CD4-positive, CD25-positive, alpha-beta regulatory T cell (primary cell): ENCODE measurements at regions not wholly inside any gene's neighbourhood (a gene's known extent, or its start where the extent isn't known, plus 50 kb on each side); places are given as distances from the start of the nearest gene placed in this dataset.

Experiments used
- ATAC-seq, 2 donors: fragments of 150-1000 bp; cut with Tn5 transposase; one replicate each; pipeline ENCODE4 v1.10.0; 2021; ENCODE audit warnings: low read depth in 2 of 2, moderate number of reproducible peaks in 2 of 2, moderate library complexity in 1 of 2
- DNase-seq, 3 donors: peaks; one replicate each; pipeline versions ENCODE4 v3.0.0 to v3.0.0-alpha.2; 2012 to 2022; ENCODE audit warnings: mixed read lengths in 1 of 3
- H3K27ac ChIP-seq: one replicate; pipeline ENCODE4 v1.7.0; 2013; ENCODE audit warnings: mild to moderate bottlenecking, low read length; ENCODE audit not compliant: insufficient read depth, poor library complexity, severe bottlenecking
- H3K27me3 ChIP-seq: one replicate; pipeline ENCODE4 v1.7.0; 2013; ENCODE audit warnings: low read length; ENCODE audit not compliant: control insufficient read depth, insufficient read depth
- H3K36me3 ChIP-seq: one replicate; pipeline ENCODE4 v1.7.0; 2013; ENCODE audit warnings: mild to moderate bottlenecking, low read length, moderate library complexity; ENCODE audit not compliant: control insufficient read depth, insufficient read depth
- H3K4me1 ChIP-seq: 2 replicates; pipeline ENCODE4 v1.7.0; 2013; ENCODE audit warnings: mild to moderate bottlenecking, low read length; ENCODE audit not compliant: insufficient read depth, control insufficient read depth, poor library complexity, severe bottlenecking
- H3K4me3 ChIP-seq: one replicate; pipeline ENCODE4 v1.7.0; 2013; ENCODE audit warnings: low read depth, mild to moderate bottlenecking, low read length, moderate library complexity
- H3K9me3 ChIP-seq, 2 experiments: 1 replicate in 1 of 2; 2 replicates in 1 of 2; pipeline ENCODE4 v1.7.0; 2013; ENCODE audit warnings: low read length in 2 of 2, mild to moderate bottlenecking in 1 of 2, moderate library complexity in 1 of 2; ENCODE audit not compliant: control insufficient read depth in 2 of 2
- H3K27ac Mint-ChIP-seq, 3 donors: one replicate each; pipeline ENCODE4 v1.8.0; 2020 to 2022; ENCODE audit warnings: mild to moderate bottlenecking in 3 of 3, mixed read lengths in 3 of 3, moderate library complexity in 2 of 3
- H3K27me3 Mint-ChIP-seq: one replicate; pipeline ENCODE4 v1.8.0; 2022; ENCODE audit warnings: mild to moderate bottlenecking, mixed read lengths
- H3K36me3 Mint-ChIP-seq: one replicate; pipeline ENCODE4 v1.8.0; 2020; ENCODE audit warnings: mixed read lengths
- H3K4me1 Mint-ChIP-seq, 4 donors: one replicate each; pipeline ENCODE4 v1.8.0; 2020 to 2022; ENCODE audit warnings: mixed read lengths in 4 of 4, mild to moderate bottlenecking in 1 of 4
- H3K4me3 Mint-ChIP-seq, 4 donors: one replicate each; pipeline ENCODE4 v1.8.0; 2020 to 2022; ENCODE audit warnings: mild to moderate bottlenecking in 4 of 4, mixed read lengths in 4 of 4, moderate library complexity in 3 of 4
- H3K9me3 Mint-ChIP-seq, 7 donors: one replicate each; pipeline ENCODE4 v1.8.0; 2020 to 2022; ENCODE audit warnings: mixed read lengths in 7 of 7, mild to moderate bottlenecking in 3 of 7, moderate library complexity in 2 of 7

DNA sequence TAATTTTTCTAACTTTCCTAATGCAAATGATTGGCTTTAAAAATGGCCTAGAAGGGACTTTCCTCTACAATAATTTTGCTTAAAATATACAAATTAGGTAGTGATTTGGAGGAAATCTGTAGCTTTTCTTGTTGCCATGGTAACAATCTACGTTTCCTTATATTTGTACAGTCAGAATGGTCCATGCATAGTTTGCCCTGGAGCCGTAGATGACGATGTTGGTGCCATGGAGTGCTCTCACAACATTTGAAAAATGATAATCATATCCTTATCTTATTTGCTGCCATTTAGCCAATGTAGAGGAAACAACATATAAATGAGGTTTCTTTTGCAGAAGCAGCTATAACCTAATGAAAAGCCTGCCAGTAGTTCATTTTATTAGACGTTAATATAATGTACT lies 89.0 kb upstream of the NMU start:
- no peak overlapping the region for H3K4me3 Mint-ChIP-seq
- no peaks in the 10 kb centered on the region for H3K4me1 ChIP-seq
- H3K27ac ChIP-seq: no peak overlapping the region
- no peak overlapping the region for H3K27ac Mint-ChIP-seq
- H3K9me3 ChIP-seq: no peaks in the 10 kb centered on the region
- H3K36me3 ChIP-seq: no peaks in the 10 kb centered on the region
- DNase-seq: no peak
- H3K9me3 Mint-ChIP-seq: peaks cover 0 to 3% (median 0%) of the 10 kb centered on the region in 7 donors
- ATAC-seq: no peak
- H3K27me3 ChIP-seq: no peaks in the 10 kb centered on the region
- H3K36me3 Mint-ChIP-seq: no peaks in the 10 kb centered on the region
- H3K4me3 ChIP-seq: no peak overlapping the region
- H3K4me1 Mint-ChIP-seq: no peaks in the 10 kb centered on the region
- no peaks in the 10 kb centered on the region for H3K27me3 Mint-ChIP-seq

DNA sequence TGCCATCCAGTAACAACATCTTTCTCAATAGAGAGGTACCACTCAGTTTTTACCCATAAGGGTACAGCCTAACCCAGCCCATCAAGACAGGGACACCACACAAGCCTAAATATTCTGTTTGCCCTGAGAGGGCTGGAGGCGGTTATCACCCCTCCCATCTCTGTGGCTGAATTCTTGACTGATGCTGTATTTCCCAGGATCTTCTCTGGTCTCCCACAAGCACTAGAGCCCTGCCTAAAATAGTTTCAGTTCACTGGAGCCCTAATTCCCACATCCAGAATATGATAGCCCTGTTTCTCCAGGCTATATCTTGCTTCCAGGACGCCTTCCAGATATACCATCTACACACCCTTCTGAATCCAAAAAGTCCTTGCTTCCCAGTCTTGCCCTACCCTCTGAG lies 91.6 kb upstream of the NMU start:
- H3K9me3 ChIP-seq: no peaks in the 10 kb centered on the region
- H3K27me3 ChIP-seq: peaks cover 7% of the 10 kb centered on the region
- H3K27ac ChIP-seq: no peak overlapping the region
- peaks cover 4% of the 10 kb centered on the region for H3K27me3 Mint-ChIP-seq
- no peaks in the 10 kb centered on the region for H3K36me3 ChIP-seq
- no peaks in the 10 kb centered on the region for H3K4me1 Mint-ChIP-seq
- ATAC-seq (no peak), DNase-seq (no peak)
- no peak overlapping the region for H3K4me3 ChIP-seq
- H3K4me1 ChIP-seq: no peaks in the 10 kb centered on the region
- H3K4me3 Mint-ChIP-seq: no peak overlapping the region
- H3K27ac Mint-ChIP-seq: no peak overlapping the region
- H3K36me3 Mint-ChIP-seq: no peaks in the 10 kb centered on the region
- peaks cover 0 to 3% (median 0%) of the 10 kb centered on the region in 7 donors for H3K9me3 Mint-ChIP-seq

DNA sequence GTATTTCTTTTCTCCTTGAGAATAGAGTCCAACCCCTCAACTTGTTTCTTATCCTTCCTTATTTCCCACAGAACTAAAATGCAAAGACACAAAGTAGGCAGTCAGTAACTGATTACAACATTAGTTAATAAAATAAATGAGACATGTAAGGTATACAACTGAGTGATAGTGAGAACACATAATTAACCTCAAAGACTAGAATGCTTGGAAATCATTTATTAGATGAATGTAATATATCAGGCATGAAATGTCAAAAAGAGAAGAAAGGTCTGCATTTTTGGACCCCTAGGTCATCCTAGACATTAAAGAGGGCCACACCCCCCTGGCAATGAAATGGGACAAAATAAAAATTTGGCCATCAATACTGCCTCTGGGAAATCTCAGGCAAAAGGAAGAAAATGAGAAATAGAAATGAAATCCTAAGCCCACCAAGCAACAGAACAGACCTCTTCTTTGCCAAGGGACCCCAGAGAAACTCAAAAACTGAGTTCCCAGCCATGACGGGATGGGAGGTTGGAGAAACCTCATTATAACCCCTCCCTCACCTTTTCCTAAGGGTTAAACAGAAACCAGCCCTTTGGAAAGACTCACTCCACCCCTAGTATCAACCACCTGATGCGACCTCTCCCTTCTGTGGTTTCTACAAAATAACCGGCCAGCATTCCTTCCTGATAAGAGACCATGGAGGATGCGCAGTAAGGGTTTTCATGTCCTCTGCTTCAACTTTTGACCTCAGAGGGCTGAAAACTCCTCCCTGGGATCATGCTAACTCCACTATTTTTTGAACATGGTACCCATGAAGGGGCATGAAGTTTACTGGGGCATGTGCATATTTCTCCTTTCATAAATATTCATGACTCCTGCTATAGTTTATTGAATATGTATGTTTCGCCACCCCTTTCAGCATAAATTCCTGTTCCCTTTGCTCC lies 90.0 kb upstream of the EXOC1L start:
- no peaks in the 10 kb centered on the region for H3K36me3 Mint-ChIP-seq
- no peak overlapping the region for H3K27ac Mint-ChIP-seq
- H3K27me3 ChIP-seq: peaks cover 13% of the 10 kb centered on the region
- H3K27me3 Mint-ChIP-seq: peaks cover 6% of the 10 kb centered on the region
- DNase-seq: no peak
- no peaks in the 10 kb centered on the region for H3K36me3 ChIP-seq
- no peaks in the 10 kb centered on the region for H3K4me1 Mint-ChIP-seq
- no peaks in the 10 kb centered on the region for H3K9me3 ChIP-seq
- H3K27ac ChIP-seq: no peak overlapping the region
- no peak for ATAC-seq
- H3K9me3 Mint-ChIP-seq: peaks cover 0 to 3% (median 0%) of the 10 kb centered on the region in 7 donors
- H3K4me1 ChIP-seq: no peaks in the 10 kb centered on the region
- H3K4me3 ChIP-seq: no peak overlapping the region
- no peak overlapping the region for H3K4me3 Mint-ChIP-seq

- no peaks in the 10 kb centered on the region for H3K9me3 ChIP-seq
- peaks cover 14% of the 10 kb centered on the region for H3K27me3 Mint-ChIP-seq
- no peaks in the 10 kb centered on the region for H3K4me1 Mint-ChIP-seq
- H3K4me3 ChIP-seq: no peak overlapping the region
- H3K27ac Mint-ChIP-seq: no peak overlapping the region
- H3K36me3 ChIP-seq: no peaks in the 10 kb centered on the region
- DNase-seq: no peak
- H3K4me3 Mint-ChIP-seq: no peak overlapping the region
- H3K27me3 ChIP-seq: peaks cover 13% of the 10 kb centered on the region
- no peak for ATAC-seq
- H3K4me1 ChIP-seq: no peaks in the 10 kb centered on the region
- H3K9me3 Mint-ChIP-seq: peaks cover 0 to 3% (median 0%) of the 10 kb centered on the region in 7 donors
- H3K27ac ChIP-seq: no peak overlapping the region
- H3K36me3 Mint-ChIP-seq: no peaks in the 10 kb centered on the region
These were observed 89.2 kb upstream of the EXOC1L start for GRCh38 chr4:55730280-55730931.

GRCh38 chr4:55731959-55732358 lies 87.6 kb upstream of the EXOC1L start:
- no peaks in the 10 kb centered on the region for H3K4me1 Mint-ChIP-seq
- Histone ChIP-seq H3K4me1 (no peaks in the 10 kb centered on the region), H3K27me3 (peaks cover 15% of the 10 kb centered on the region), H3K9me3 (no peaks in the 10 kb centered on the region), H3K27ac (no peak overlapping the region), H3K4me3 (no peak overlapping the region), H3K36me3 (no peaks in the 10 kb centered on the region)
- H3K27ac Mint-ChIP-seq: no peak overlapping the region
- ATAC-seq (no peak), DNase-seq (no peak)
- H3K36me3 Mint-ChIP-seq: no peaks in the 10 kb centered on the region
- no peak overlapping the region for H3K4me3 Mint-ChIP-seq
- H3K9me3 Mint-ChIP-seq: peaks cover 0 to 1% (median 0%) of the 10 kb centered on the region in 7 donors
- H3K27me3 Mint-ChIP-seq: peaks cover 16% of the 10 kb centered on the region

- Histone ChIP-seq H3K4me1 (no peaks in the 10 kb centered on the region), H3K36me3 (no peaks in the 10 kb centered on the region), H3K4me3 (no peak overlapping the region), H3K27me3 (peaks cover 15% of the 10 kb centered on the region), H3K27ac (no peak overlapping the region), H3K9me3 (no peaks in the 10 kb centered on the region)
- no peak for ATAC-seq
- Mint-ChIP-seq H3K27me3 (peaks cover 16% of the 10 kb centered on the region), H3K27ac (no peak overlapping the region), H3K4me1 (no peaks in the 10 kb centered on the region), H3K9me3 (peaks cover 0 to 1% (median 0%) of the 10 kb centered on the region in 7 donors), H3K36me3 (no peaks in the 10 kb centered on the region), H3K4me3 (no peak overlapping the region)
- DNase-seq: no peak
These were observed 86.7 kb upstream of the EXOC1L start for GRCh38 chr4:55732864-55733263.

GRCh38 chr4:55733932-55734331 lies 85.7 kb upstream of the EXOC1L start:
- Histone ChIP-seq H3K36me3 (no peaks in the 10 kb centered on the region), H3K9me3 (no peaks in the 10 kb centered on the region), H3K4me3 (no peak overlapping the region), H3K4me1 (no peaks in the 10 kb centered on the region), H3K27ac (no peak overlapping the region), H3K27me3 (peaks cover 15% of the 10 kb centered on the region)
- Mint-ChIP-seq H3K36me3 (no peaks in the 10 kb centered on the region), H3K27me3 (peaks cover 16% of the 10 kb centered on the region), H3K27ac (no peak overlapping the region), H3K4me3 (no peak overlapping the region), H3K4me1 (no peaks in the 10 kb centered on the region), H3K9me3 (peaks cover 0 to 1% (median 0%) of the 10 kb centered on the region in 7 donors)
- DNase-seq (no peak), ATAC-seq (no peak)
